ENCODE measurements at regions not wholly inside any gene's neighbourhood (a gene's known extent, or its start where the extent isn't known, plus 50 kb on each side); places are given as distances from the start of the nearest gene placed in this dataset.
"Not testable (repeated sequence)": the region's sequence is repeated elsewhere in the genome, so short reads cannot be mapped to it uniquely, and the experiment has no call there.

- peak; percentile 67 to 85 for DNase-seq (ENCODE audit: extremely low spot score in 2 of 2)
- intact Hi-C loops (cut with DNase I) = no loop called here
- Histone ChIP-seq H3K4me3 (no peak overlapping the region), H3K36me3 (no peaks in the 10 kb centered on the region), H3K27me3 (no peaks in the 10 kb centered on the region), H3K9me3 (no peaks in the 10 kb centered on the region), H3K27ac (peak overlapping the region; percentile 25), H3K4me1 (peaks cover 24% of the 10 kb centered on the region)
- no peak for TF ChIP-seq POLR2A (IDR thresholded peaks at IDR 0.05)
- no peak for TF ChIP-seq CTCF (IDR thresholded peaks at IDR 0.05)
- TF ChIP-seq POLR2AphosphoS5 (IDR thresholded peaks at IDR 0.05; ENCODE audit: insufficient read depth in 1 of 2, low read depth in 1 of 2) = peak in 1 of 2 donors; percentile 41
These were observed 70.3 kb upstream of the NANOS1 start for GRCh38 chr10:118958984-118959925.

- Histone ChIP-seq H3K4me1 (peaks cover 24% of the 10 kb centered on the region), H3K36me3 (no peaks in the 10 kb centered on the region), H3K9me3 (no peaks in the 10 kb centered on the region), H3K4me3 (no peak overlapping the region), H3K27ac (no peak overlapping the region), H3K27me3 (no peaks in the 10 kb centered on the region)
- TF ChIP-seq POLR2AphosphoS5 (IDR thresholded peaks at IDR 0.05; ENCODE audit: insufficient read depth in 1 of 2, low read depth in 1 of 2) (no peak), CTCF (IDR thresholded peaks at IDR 0.05) (no peak), POLR2A (IDR thresholded peaks at IDR 0.05) (no peak)
- intact Hi-C loops (cut with DNase I) = no loop called here
- peak; percentile 83 to 93 for DNase-seq (ENCODE audit: extremely low spot score in 2 of 2)
These were observed 69.1 kb upstream of the NANOS1 start for GRCh38 chr10:118960157-118961090.

- Histone ChIP-seq H3K36me3 (no peaks in the 10 kb centered on the region), H3K27me3 (no peaks in the 10 kb centered on the region), H3K4me1 (peaks cover 24% of the 10 kb centered on the region), H3K4me3 (no peak overlapping the region), H3K27ac (no peak overlapping the region), H3K9me3 (no peaks in the 10 kb centered on the region)
- intact Hi-C loops (cut with DNase I) = no loop called here
- DNase-seq (ENCODE audit: extremely low spot score in 2 of 2) = peak; percentile 77 to 81
- TF ChIP-seq CTCF (IDR thresholded peaks at IDR 0.05) = no peak
- no peak for TF ChIP-seq POLR2AphosphoS5 (IDR thresholded peaks at IDR 0.05; ENCODE audit: insufficient read depth in 1 of 2, low read depth in 1 of 2)
- TF ChIP-seq POLR2A (IDR thresholded peaks at IDR 0.05) = no peak
These were observed 68.1 kb upstream of the NANOS1 start for GRCh38 chr10:118961436-118961835.

GRCh38 chr10:118962331-118962868, 67.1 kb upstream of the NANOS1 start:
- H3K27me3 ChIP-seq; H3K27ac ChIP-seq; H3K36me3 ChIP-seq; H3K9me3 ChIP-seq; intact Hi-C loops (cut with DNase I); H3K4me3 ChIP-seq: not testable (repeated sequence)
- H3K4me1 ChIP-seq = peaks cover 24% of the 10 kb centered on the region
- DNase-seq (ENCODE audit: extremely low spot score in 2 of 2) = peak in 1 of 2 donors; percentile 3

- no peak overlapping the region for H3K4me3 ChIP-seq
- no peaks in the 10 kb centered on the region for H3K27me3 ChIP-seq
- intact Hi-C loops (cut with DNase I) = no loop called here
- no peak for TF ChIP-seq POLR2AphosphoS5 (IDR thresholded peaks at IDR 0.05; ENCODE audit: insufficient read depth in 1 of 2, low read depth in 1 of 2)
- TF ChIP-seq POLR2A (IDR thresholded peaks at IDR 0.05) = no peak
- no peak for TF ChIP-seq CTCF (IDR thresholded peaks at IDR 0.05)
- H3K4me1 ChIP-seq = peaks cover 23% of the 10 kb centered on the region
- H3K9me3 ChIP-seq = no peaks in the 10 kb centered on the region
- peak; percentile 31 to 71 for DNase-seq (ENCODE audit: extremely low spot score in 2 of 2)
- no peak overlapping the region for H3K27ac ChIP-seq
- no peaks in the 10 kb centered on the region for H3K36me3 ChIP-seq
These were observed 66.2 kb upstream of the NANOS1 start for GRCh38 chr10:118963341-118963740.
